K562 (cell line): ENCODE measurements at regions not wholly inside any gene's neighbourhood (a gene's known extent, or its start where the extent isn't known, plus 50 kb on each side); places are given as distances from the start of the nearest gene placed in this dataset.
A peak's percentile ranks its signal among the peaks of the same experiment; 100 is the strongest.

Source experiments
- CHD4 ChIP-seq: fragments of 200-600 bp; sonication (generic); IDR thresholded peaks from 3 replicates; pipeline ENCODE4 v1.6.1; 2012; ENCODE audit warnings: low read depth, mild to moderate bottlenecking, mixed read lengths, low read length, inconsistent platforms; ENCODE audit not compliant: insufficient read depth, insufficient replicate concordance, poor library complexity, severe bottlenecking
- ILK ChIP-seq: fragments of 450-650 bp; IDR thresholded peaks from 2 replicates; pipeline ENCODE4 v1.6.1; 2016; ENCODE audit warnings: missing genetic modification characterization, low read depth, mild to moderate bottlenecking, missing compliant biosample characterization, moderate library complexity, borderline replicate concordance
- KAT8 ChIP-seq: fragments of 450-650 bp; IDR thresholded peaks from 2 replicates; pipeline ENCODE4 v1.6.1; 2016; ENCODE audit warnings: low read depth, mild to moderate bottlenecking
- KDM4B ChIP-seq, 2 experiments: fragments of 450-650 bp in 1 of 2; sonication (generic) in 1 of 2; IDR thresholded peaks; 2 replicates each; pipeline ENCODE4 v1.6.1; 2016 to 2017; ENCODE audit warnings: borderline replicate concordance in 2 of 2, antibody characterized with exemption in 1 of 2, low read depth in 1 of 2, mild to moderate bottlenecking in 1 of 2
- MAFK ChIP-seq: IDR thresholded peaks from 2 replicates; pipeline ENCODE4 v1.6.1; 2011; ENCODE audit warnings: low read length, improper control_type of control experiment
- NCOR1 ChIP-seq: fragments of 450-650 bp; IDR thresholded peaks from 2 replicates; pipeline ENCODE4 v1.6.1; 2016; ENCODE audit warnings: mild to moderate bottlenecking, moderate library complexity
- STAT5A ChIP-seq: IDR thresholded peaks from 2 replicates; pipeline ENCODE4 v1.6.1; 2012; ENCODE audit warnings: low read length, inconsistent platforms, borderline replicate concordance
- TF ChIP-seq, protein P1 (sequence below): IDR thresholded peaks from 2 replicates; pipeline ENCODE4 v1.6.1; 2014; ENCODE audit warnings: antibody characterized with exemption
- TF ChIP-seq, protein P2 (sequence below): sonication (generic); formaldehyde crosslinking; IDR thresholded peaks from 2 replicates; pipeline ENCODE4 v1.8.0; 2022; ENCODE audit warnings: missing genetic modification reagents, mild to moderate bottlenecking, moderate library complexity, borderline replicate concordance
- TF ChIP-seq, protein P3 (sequence below), 3 experiments: fragments of 200-800 bp in 1 of 3; fragments of 250-450 bp in 1 of 3; fragments of 450-650 bp in 1 of 3; sonication (Bioruptor Pico) in 1 of 3; sonication (Bioruptor generic) in 1 of 3; formaldehyde crosslinking in 1 of 3; IDR thresholded peaks; 2 replicates each; pipeline versions ENCODE4 v1.6.1 to v1.8.0; 2016 to 2022; ENCODE audit warnings: mild to moderate bottlenecking in 2 of 3, missing genetic modification characterization in 2 of 3, missing compliant biosample characterization in 1 of 3, moderate library complexity in 1 of 3
- TF ChIP-seq, protein P4 (sequence below): conservative IDR thresholded peaks from 2 replicates; pipeline ENCODE4 v1.6.1; 2011; ENCODE audit warnings: low read depth, mild to moderate bottlenecking, low read length; ENCODE audit not compliant: control insufficient read depth
- TF ChIP-seq, protein P5 (sequence below): fragments of 250-450 bp; sonication (Bioruptor Pico); IDR thresholded peaks from 2 replicates; pipeline ENCODE4 v1.4.0; 2020

DNA sequence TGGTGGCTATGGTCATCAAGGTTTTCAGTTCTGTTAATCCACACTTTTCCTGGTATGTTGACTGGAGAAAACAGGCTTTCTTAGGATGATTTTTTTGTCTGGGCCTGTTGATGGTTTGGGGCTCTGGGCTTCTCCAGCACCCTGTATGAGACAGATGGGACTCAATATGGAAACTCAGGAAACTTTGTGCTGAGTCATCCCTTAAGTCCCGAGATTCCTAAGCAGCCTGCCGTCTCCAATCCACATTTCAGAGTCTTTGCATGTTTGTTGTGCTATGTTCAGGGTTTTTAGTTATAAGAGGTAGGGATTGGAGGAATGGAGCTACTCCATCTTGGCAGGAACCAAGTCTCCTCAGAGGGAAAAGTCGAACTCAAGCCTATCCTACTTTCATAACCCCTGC lies 253.3 kb upstream of the FOXF1 start (continued):
- TF ChIP-seq, protein P1, sequence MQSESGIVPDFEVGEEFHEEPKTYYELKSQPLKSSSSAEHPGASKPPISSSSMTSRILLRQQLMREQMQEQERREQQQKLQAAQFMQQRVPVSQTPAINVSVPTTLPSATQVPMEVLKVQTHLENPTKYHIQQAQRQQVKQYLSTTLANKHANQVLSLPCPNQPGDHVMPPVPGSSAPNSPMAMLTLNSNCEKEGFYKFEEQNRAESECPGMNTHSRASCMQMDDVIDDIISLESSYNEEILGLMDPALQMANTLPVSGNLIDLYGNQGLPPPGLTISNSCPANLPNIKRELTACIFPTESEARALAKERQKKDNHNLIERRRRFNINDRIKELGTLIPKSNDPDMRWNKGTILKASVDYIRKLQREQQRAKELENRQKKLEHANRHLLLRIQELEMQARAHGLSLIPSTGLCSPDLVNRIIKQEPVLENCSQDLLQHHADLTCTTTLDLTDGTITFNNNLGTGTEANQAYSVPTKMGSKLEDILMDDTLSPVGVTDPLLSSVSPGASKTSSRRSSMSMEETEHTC = no peak
- TF ChIP-seq NCOR1 (no peak), KDM4B (IDR thresholded peaks at IDR 0.05; ENCODE audit: borderline replicate concordance in 2 of 2, low read depth in 1 of 2) (no peak), ILK (tag) (no peak), STAT5A (no peak), KAT8 (no peak), MAFK (peak; percentile 72; the same call in 1 of the 2 replicates), CHD4 (no peak)
- TF ChIP-seq, protein P2, sequence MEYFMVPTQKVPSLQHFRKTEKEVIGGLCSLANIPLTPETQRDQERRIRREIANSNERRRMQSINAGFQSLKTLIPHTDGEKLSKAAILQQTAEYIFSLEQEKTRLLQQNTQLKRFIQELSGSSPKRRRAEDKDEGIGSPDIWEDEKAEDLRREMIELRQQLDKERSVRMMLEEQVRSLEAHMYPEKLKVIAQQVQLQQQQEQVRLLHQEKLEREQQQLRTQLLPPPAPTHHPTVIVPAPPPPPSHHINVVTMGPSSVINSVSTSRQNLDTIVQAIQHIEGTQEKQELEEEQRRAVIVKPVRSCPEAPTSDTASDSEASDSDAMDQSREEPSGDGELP (CRISPR knock-in tag) = no peak
- TF ChIP-seq, protein P3, sequence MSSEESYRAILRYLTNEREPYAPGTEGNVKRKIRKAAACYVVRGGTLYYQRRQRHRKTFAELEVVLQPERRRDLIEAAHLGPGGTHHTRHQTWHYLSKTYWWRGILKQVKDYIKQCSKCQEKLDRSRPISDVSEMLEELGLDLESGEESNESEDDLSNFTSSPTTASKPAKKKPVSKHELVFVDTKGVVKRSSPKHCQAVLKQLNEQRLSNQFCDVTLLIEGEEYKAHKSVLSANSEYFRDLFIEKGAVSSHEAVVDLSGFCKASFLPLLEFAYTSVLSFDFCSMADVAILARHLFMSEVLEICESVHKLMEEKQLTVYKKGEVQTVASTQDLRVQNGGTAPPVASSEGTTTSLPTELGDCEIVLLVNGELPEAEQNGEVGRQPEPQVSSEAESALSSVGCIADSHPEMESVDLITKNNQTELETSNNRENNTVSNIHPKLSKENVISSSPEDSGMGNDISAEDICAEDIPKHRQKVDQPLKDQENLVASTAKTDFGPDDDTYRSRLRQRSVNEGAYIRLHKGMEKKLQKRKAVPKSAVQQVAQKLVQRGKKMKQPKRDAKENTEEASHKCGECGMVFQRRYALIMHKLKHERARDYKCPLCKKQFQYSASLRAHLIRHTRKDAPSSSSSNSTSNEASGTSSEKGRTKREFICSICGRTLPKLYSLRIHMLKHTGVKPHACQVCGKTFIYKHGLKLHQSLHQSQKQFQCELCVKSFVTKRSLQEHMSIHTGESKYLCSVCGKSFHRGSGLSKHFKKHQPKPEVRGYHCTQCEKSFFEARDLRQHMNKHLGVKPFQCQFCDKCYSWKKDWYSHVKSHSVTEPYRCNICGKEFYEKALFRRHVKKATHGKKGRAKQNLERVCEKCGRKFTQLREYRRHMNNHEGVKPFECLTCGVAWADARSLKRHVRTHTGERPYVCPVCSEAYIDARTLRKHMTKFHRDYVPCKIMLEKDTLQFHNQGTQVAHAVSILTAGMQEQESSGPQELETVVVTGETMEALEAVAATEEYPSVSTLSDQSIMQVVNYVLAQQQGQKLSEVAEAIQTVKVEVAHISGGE (CRISPR knock-in tag; IDR thresholded peaks at IDR 0.05) = no peak
- TF ChIP-seq, protein P4, sequence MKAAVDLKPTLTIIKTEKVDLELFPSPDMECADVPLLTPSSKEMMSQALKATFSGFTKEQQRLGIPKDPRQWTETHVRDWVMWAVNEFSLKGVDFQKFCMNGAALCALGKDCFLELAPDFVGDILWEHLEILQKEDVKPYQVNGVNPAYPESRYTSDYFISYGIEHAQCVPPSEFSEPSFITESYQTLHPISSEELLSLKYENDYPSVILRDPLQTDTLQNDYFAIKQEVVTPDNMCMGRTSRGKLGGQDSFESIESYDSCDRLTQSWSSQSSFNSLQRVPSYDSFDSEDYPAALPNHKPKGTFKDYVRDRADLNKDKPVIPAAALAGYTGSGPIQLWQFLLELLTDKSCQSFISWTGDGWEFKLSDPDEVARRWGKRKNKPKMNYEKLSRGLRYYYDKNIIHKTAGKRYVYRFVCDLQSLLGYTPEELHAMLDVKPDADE = no peak
- TF ChIP-seq, protein P5, sequence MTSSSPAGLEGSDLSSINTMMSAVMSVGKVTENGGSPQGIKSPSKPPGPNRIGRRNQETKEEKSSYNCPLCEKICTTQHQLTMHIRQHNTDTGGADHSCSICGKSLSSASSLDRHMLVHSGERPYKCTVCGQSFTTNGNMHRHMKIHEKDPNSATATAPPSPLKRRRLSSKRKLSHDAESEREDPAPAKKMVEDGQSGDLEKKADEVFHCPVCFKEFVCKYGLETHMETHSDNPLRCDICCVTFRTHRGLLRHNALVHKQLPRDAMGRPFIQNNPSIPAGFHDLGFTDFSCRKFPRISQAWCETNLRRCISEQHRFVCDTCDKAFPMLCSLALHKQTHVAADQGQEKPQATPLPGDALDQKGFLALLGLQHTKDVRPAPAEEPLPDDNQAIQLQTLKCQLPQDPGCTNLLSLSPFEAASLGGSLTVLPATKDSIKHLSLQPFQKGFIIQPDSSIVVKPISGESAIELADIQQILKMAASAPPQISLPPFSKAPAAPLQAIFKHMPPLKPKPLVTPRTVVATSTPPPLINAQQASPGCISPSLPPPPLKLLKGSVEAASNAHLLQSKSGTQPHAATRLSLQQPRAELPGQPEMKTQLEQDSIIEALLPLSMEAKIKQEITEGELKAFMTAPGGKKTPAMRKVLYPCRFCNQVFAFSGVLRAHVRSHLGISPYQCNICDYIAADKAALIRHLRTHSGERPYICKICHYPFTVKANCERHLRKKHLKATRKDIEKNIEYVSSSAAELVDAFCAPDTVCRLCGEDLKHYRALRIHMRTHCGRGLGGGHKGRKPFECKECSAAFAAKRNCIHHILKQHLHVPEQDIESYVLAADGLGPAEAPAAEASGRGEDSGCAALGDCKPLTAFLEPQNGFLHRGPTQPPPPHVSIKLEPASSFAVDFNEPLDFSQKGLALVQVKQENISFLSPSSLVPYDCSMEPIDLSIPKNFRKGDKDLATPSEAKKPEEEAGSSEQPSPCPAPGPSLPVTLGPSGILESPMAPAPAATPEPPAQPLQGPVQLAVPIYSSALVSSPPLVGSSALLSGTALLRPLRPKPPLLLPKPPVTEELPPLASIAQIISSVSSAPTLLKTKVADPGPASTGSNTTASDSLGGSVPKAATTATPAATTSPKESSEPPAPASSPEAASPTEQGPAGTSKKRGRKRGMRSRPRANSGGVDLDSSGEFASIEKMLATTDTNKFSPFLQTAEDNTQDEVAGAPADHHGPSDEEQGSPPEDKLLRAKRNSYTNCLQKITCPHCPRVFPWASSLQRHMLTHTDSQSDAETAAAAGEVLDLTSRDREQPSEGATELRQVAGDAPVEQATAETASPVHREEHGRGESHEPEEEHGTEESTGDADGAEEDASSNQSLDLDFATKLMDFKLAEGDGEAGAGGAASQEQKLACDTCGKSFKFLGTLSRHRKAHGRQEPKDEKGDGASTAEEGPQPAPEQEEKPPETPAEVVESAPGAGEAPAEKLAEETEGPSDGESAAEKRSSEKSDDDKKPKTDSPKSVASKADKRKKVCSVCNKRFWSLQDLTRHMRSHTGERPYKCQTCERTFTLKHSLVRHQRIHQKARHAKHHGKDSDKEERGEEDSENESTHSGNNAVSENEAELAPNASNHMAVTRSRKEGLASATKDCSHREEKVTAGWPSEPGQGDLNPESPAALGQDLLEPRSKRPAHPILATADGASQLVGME = no peak
